Lower leg skin (tissue), 3 donors: ENCODE measurements at regions not wholly inside any gene's neighbourhood (a gene's known extent, or its start where the extent isn't known, plus 50 kb on each side); places are given as distances from the start of the nearest gene placed in this dataset.

ENCODE experiments used
- CTCF ChIP-seq, 3 donors: fragments of 450-650 bp; IDR thresholded peaks; one replicate each; pipeline ENCODE4 v1.5.1; 2016; ENCODE audit warnings: antibody characterized with exemption in 3 of 3, mild to moderate bottlenecking in 3 of 3, moderate library complexity in 2 of 3
- POLR2A ChIP-seq, 2 donors: fragments of 450-650 bp; IDR thresholded peaks; one replicate each; pipeline ENCODE4 v1.6.1; 2016 to 2017; ENCODE audit warnings: antibody characterized with exemption in 2 of 2, mild to moderate bottlenecking in 1 of 2, moderate library complexity in 1 of 2

GRCh38 chr10:124238367-124238766 lies 145.0 kb upstream of the CHST15 start:
- no peak for TF ChIP-seq POLR2A (IDR thresholded peaks at IDR 0.05)
- TF ChIP-seq CTCF (IDR thresholded peaks at IDR 0.05), result no peak
